Bronchial epithelial cell (primary cell): ENCODE measurements at regions not wholly inside any gene's neighbourhood (a gene's known extent, or its start where the extent isn't known, plus 50 kb on each side); places are given as distances from the start of the nearest gene placed in this dataset.

ENCODE experiments used
- DNase-seq: peaks from one replicate; pipeline ENCODE4 v3.0.0-alpha.2; 2010; ENCODE audit warnings: low read depth
- FAIRE-seq: peaks from 2 replicates; lab custom pipeline; 2011; peaks lifted over from hg19 to GRCh38; lab: Jason Lieb, UNC
- H3K27me3 ChIP-seq: 2 replicates; pipeline ENCODE4 v1.5.1; 2011; ENCODE audit warnings: low read length; ENCODE audit not compliant: control insufficient read depth, insufficient read depth
- H3K36me3 ChIP-seq: 2 replicates; pipeline ENCODE4 v1.5.1; 2011; ENCODE audit warnings: low read length; ENCODE audit not compliant: control insufficient read depth, insufficient read depth
- H3K4me3 ChIP-seq: 2 replicates; pipeline ENCODE4 v1.5.1; 2011; ENCODE audit warnings: mild to moderate bottlenecking, low read depth, low read length, control low read depth
- CTCF ChIP-seq: IDR thresholded peaks from 2 replicates; pipeline ENCODE4 v1.5.1; 2011; ENCODE audit warnings: mild to moderate bottlenecking, moderate library complexity, low read length, control low read depth, inconsistent platforms; ENCODE audit not compliant: insufficient read depth, severe bottlenecking

DNA sequence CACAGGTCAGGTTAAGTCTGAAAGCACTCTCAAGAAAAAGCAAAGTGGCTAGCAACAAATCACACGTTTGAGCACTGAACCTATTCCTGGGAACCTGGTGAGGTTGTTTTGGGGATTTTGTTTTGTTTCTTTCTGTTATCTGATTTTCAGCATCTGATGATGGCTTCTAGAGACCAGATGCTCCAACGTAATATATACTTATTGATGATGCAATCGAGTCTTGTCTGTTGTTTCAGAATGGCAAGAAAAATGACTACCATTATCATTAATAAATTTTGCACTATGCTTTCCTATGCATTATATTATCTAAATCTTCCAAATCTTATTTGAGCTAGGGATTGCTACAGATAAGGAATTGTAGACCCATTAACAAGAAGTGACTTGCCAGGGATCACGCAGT is 312.3 kb upstream of the FAT3 start:
- H3K4me3 ChIP-seq: no peak overlapping the region
- H3K27me3 ChIP-seq: no peaks in the 10 kb centered on the region
- no peaks in the 10 kb centered on the region for H3K36me3 ChIP-seq
- FAIRE-seq (no peak), DNase-seq (no peak)
- no peak for TF ChIP-seq CTCF

DNA sequence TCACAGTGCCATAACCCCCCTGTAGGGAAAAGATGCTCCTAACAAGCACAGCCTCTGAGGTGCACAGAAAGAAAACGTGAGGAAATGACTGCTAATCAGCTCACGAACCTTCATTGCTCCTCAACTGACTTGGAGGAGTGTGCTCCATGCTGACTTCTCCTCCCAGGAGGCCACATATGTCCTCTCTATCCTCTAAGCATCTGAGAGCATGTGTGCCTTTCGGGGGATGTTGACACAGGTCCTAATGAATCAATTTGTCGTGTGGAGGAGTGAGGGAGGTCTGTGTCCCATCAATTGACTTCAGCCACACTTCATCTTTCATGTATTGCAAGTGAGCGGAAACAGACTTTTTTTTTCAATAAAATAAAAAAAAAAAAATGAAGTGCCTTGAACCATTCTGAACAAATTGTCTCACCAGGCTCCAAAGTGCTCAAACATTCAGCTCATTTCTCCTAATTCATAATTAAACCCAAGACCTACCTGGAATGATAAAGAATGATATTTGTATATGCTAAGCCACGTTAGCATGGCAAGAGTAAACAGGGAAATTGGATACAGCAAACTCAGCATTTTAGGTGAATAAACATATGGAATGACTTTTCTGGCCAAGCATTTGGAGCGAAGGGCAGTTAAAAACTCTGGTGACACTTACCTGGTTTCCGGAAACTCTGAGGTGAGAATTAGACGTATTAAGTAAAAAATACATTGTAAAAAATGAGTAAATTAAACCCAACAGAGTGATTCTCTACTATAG is 317.6 kb upstream of the FAT3 start:
- FAIRE-seq (no peak), DNase-seq (no peak)
- no peaks in the 10 kb centered on the region for H3K36me3 ChIP-seq
- TF ChIP-seq CTCF: no peak
- no peaks in the 10 kb centered on the region for H3K27me3 ChIP-seq
- H3K4me3 ChIP-seq: no peak overlapping the region

DNA sequence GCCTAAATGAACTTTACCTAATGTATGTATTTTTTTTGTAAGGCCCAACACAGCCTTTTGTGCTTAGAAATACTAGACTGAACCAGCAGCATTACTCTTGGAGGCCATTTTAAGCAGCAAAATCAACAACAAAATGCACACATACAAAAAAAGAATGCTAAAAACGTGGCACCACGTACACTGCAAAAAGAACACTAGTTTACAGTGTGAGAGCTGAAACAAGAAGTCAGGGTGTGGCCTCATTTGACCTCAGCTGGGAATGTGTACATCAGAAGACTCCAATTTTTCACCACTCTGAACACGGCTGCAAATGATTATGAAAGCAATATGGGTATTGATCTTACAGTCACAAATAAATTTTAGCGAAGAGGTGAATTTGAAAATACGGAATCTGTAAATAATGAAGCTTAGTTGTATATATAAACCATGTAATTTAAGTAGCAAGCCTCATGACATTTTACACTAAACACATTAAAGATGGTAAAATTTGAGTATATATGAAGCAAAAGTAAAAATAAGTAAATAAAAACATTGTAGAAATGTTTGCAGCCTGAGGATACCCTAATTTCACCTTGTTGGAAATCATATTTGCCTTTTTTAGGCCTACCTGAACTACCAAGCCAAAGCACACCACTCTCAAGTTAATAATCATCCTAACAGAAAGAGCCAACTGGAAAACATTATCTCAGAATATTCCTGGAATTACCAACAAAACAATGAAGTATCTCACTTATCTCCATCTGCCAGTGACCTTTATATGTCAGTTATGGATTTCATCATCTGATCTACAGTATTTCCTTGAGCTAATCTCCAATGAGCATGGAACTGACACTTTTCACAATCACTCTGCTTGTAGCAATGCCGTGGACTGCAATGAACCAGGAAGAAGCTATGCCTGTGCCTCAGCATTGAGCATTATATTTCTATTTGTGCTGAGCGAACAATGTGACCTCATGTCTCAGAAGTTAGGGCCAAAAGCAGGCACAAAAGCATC is 319.5 kb upstream of the FAT3 start:
- H3K4me3 ChIP-seq: no peak overlapping the region
- TF ChIP-seq CTCF: no peak
- no peaks in the 10 kb centered on the region for H3K27me3 ChIP-seq
- FAIRE-seq (no peak), DNase-seq (no peak)
- no peaks in the 10 kb centered on the region for H3K36me3 ChIP-seq

GRCh38 chr11:91902312-91902711 is 322.3 kb upstream of the FAT3 start:
- DNase-seq: no peak
- TF ChIP-seq CTCF: no peak
- no peaks in the 10 kb centered on the region for H3K27me3 ChIP-seq
- no peak for FAIRE-seq
- no peak overlapping the region for H3K4me3 ChIP-seq
- no peaks in the 10 kb centered on the region for H3K36me3 ChIP-seq

DNA sequence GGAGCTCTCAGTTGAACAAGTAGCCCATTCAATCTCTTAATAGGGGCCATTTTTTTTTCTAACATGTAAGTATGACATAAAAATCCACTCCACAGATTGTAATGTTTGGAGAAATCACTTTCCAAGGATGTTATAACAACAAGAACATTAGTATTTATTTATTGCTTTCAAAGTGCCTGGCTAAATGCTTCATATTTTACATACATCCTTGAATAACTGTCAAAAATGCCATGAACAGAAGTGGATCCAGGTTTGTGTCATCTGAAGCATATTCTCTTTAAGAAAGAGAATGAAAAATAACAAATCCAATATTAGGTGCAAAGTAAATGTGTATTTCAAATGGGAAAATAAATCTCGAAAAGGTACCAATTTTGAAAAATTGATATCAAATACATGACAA is 344.0 kb upstream of the FAT3 start:
- DNase-seq: no peak
- H3K27me3 ChIP-seq: no peaks in the 10 kb centered on the region
- H3K4me3 ChIP-seq: no peak overlapping the region
- TF ChIP-seq CTCF: no peak
- FAIRE-seq: no peak
- H3K36me3 ChIP-seq: no peaks in the 10 kb centered on the region
